GM23338 (cell line): ENCODE measurements at regions not wholly inside any gene's neighbourhood (a gene's known extent, or its start where the extent isn't known, plus 50 kb on each side); places are given as distances from the start of the nearest gene placed in this dataset.

ENCODE experiments used
- ATAC-seq: fragments of 200-7000 bp; cut with Tn5 transposase; 3 replicates; pipeline ENCODE4 v1.9.1; 2020
- DNase-seq: peaks from one replicate; pipeline ENCODE4 v3.0.0-alpha.2; 2015; ENCODE audit warnings: low spot score
- H2AFZ ChIP-seq: fragments of 200-600 bp; sonication (generic); 2 replicates; pipeline ENCODE4 v1.8.0; 2016; ENCODE audit warnings: antibody characterized with exemption, mild to moderate bottlenecking, moderate library complexity
- H3F3A ChIP-seq: fragments of 200-600 bp; sonication (generic); replicated peaks from 2 replicates; pipeline ENCODE4 v1.8.0; 2017; ENCODE audit warnings: antibody characterized with exemption, mixed run types, low read depth
- H3K27ac ChIP-seq: fragments of 200-600 bp; sonication (generic); 2 replicates; pipeline ENCODE4 v1.6.1; 2016; ENCODE audit warnings: low read depth
- H3K27me3 ChIP-seq: fragments of 200-600 bp; sonication (generic); 2 replicates; pipeline ENCODE4 v1.8.0; 2016; ENCODE audit warnings: mild to moderate bottlenecking, mixed run types, moderate library complexity; ENCODE audit not compliant: insufficient read depth
- H3K36me3 ChIP-seq: fragments of 200-600 bp; sonication (generic); 2 replicates; pipeline ENCODE4 v1.8.0; 2016; ENCODE audit warnings: mild to moderate bottlenecking; ENCODE audit not compliant: insufficient read depth
- H3K4me1 ChIP-seq: fragments of 200-600 bp; sonication (generic); 2 replicates; pipeline ENCODE4 v1.8.0; 2016; ENCODE audit warnings: mild to moderate bottlenecking, moderate library complexity; ENCODE audit not compliant: insufficient read depth
- H3K4me2 ChIP-seq: fragments of 200-600 bp; sonication (generic); 2 replicates; pipeline ENCODE4 v1.7.1; 2017; ENCODE audit warnings: mixed run types
- H3K4me3 ChIP-seq: fragments of 200-600 bp; sonication (generic); 2 replicates; pipeline ENCODE4 v1.6.1; 2016; ENCODE audit warnings: mixed run types
- H3K79me2 ChIP-seq: fragments of 200-600 bp; sonication (generic); replicated peaks from 2 replicates; pipeline ENCODE4 v1.8.0; 2017; ENCODE audit warnings: mild to moderate bottlenecking; ENCODE audit not compliant: insufficient read depth
- H3K9me2 ChIP-seq: fragments of 200-600 bp; sonication (generic); 2 replicates; pipeline ENCODE4 v1.8.0; 2017; ENCODE audit not compliant: insufficient read depth
- H4K20me1 ChIP-seq: fragments of 200-600 bp; sonication (generic); replicated peaks from 2 replicates; pipeline ENCODE4 v1.8.0; 2017; ENCODE audit warnings: mild to moderate bottlenecking; ENCODE audit not compliant: insufficient read depth
- H3K27ac Mint-ChIP-seq: 2 replicates; pipeline ENCODE4 v1.8.0; 2020; ENCODE audit warnings: inconsistent platforms, mild to moderate bottlenecking, moderate library complexity, mixed read lengths
- H3K27me3 Mint-ChIP-seq: 3 replicates; pipeline ENCODE4 v1.8.0; 2022; ENCODE audit warnings: low read depth, mild to moderate bottlenecking, moderate library complexity, mixed read lengths, inconsistent platforms; ENCODE audit not compliant: insufficient read depth, poor library complexity
- H3K36me3 Mint-ChIP-seq: 3 replicates; pipeline ENCODE4 v1.8.0; 2021; ENCODE audit warnings: low read depth, mild to moderate bottlenecking, inconsistent platforms, moderate library complexity, mixed read lengths
- H3K4me1 Mint-ChIP-seq: 3 replicates; pipeline ENCODE4 v1.8.0; 2020; ENCODE audit warnings: mild to moderate bottlenecking, inconsistent platforms, mixed read lengths
- H3K4me3 Mint-ChIP-seq: 3 replicates; pipeline ENCODE4 v1.8.0; 2021; ENCODE audit warnings: moderate library complexity, mild to moderate bottlenecking, inconsistent platforms, mixed read lengths
- H3K9me3 Mint-ChIP-seq: 3 replicates; pipeline ENCODE4 v1.8.0; 2020; ENCODE audit warnings: moderate library complexity, mild to moderate bottlenecking, inconsistent platforms, mixed read lengths
- CREB1 ChIP-seq: fragments of 250-450 bp; sonication (Bioruptor Pico); IDR thresholded peaks from 2 replicates; pipeline ENCODE4 v1.5.0; 2020; ENCODE audit warnings: low read depth, mild to moderate bottlenecking, moderate library complexity
- CTCF ChIP-seq, 2 experiments: fragments of 200-600 bp in 1 of 2; sonication (generic) in 1 of 2; conservative IDR thresholded peaks; 2 replicates each; pipeline versions ENCODE4 v1.5.1 to v1.6.1; 2016 to 2017; ENCODE audit warnings: antibody characterized with exemption in 2 of 2, low read depth in 2 of 2, mild to moderate bottlenecking in 2 of 2, moderate library complexity in 1 of 2
- ETS1 ChIP-seq: IDR thresholded peaks from 2 replicates; pipeline ENCODE4 v1.6.1; 2016; ENCODE audit warnings: antibody characterized with exemption
- NANOG ChIP-seq: IDR thresholded peaks from 2 replicates; pipeline ENCODE4 v1.6.1; 2016; ENCODE audit warnings: antibody characterized with exemption, borderline replicate concordance
- REST ChIP-seq: IDR thresholded peaks from one replicate; pipeline ENCODE4 v1.6.1; 2018; ENCODE audit warnings: antibody characterized with exemption; ENCODE audit not compliant: unreplicated experiment
- STAT1 ChIP-seq: IDR thresholded peaks from one replicate; pipeline ENCODE4 v1.6.1; 2016; ENCODE audit warnings: antibody characterized with exemption; ENCODE audit not compliant: unreplicated experiment
- ZNF114 ChIP-seq: fragments of 250-450 bp; sonication (Bioruptor Pico); IDR thresholded peaks from 2 replicates; pipeline ENCODE4 v1.5.0; 2020; ENCODE audit warnings: mild to moderate bottlenecking, moderate library complexity
- ZNF331 ChIP-seq: fragments of 250-450 bp; sonication (Bioruptor Pico); IDR thresholded peaks from 2 replicates; pipeline ENCODE4 v1.5.0; 2020; ENCODE audit warnings: low read depth, mild to moderate bottlenecking, moderate library complexity

- Histone ChIP-seq H2AFZ (no peak overlapping the region), H3K4me3 (no peak overlapping the region), H4K20me1 (no peaks in the 10 kb centered on the region), H3K36me3 (no peaks in the 10 kb centered on the region), H3K4me1 (peaks cover 36% of the 10 kb centered on the region), H3K79me2 (no peaks in the 10 kb centered on the region), H3K27me3 (no peaks in the 10 kb centered on the region), H3K27ac (peak overlapping the region; percentile 87), H3K4me2 (peak overlapping the region; percentile 59; the same call in 1 of the 2 replicates), H3K9me2 (peaks cover 11% of the 10 kb centered on the region), H3F3A (0 out of 2 replicates have a peak, but pooled peaks cover 4% of the 10 kb centered on the region)
- peaks cover 38% of the 10 kb centered on the region for H3K4me1 Mint-ChIP-seq
- H3K4me3 Mint-ChIP-seq = peak overlapping the region; percentile 29; the same call in 2 of the 3 replicates
- no peaks in the 10 kb centered on the region for H3K36me3 Mint-ChIP-seq
- peak; percentile 63 for DNase-seq
- peaks cover 13% of the 10 kb centered on the region for H3K27me3 Mint-ChIP-seq
- no peaks in the 10 kb centered on the region for H3K9me3 Mint-ChIP-seq
- peak overlapping the region; percentile 92 for H3K27ac Mint-ChIP-seq
- TF ChIP-seq CREB1 (CRISPR knock-in tag) (peak; percentile 57), REST (no peak)
- ATAC-seq = peak; percentile 77
Observed at GRCh38 chr5:157965989-157966388, 107.0 kb upstream of the CLINT1 start.

- no peaks in the 10 kb centered on the region for H4K20me1 ChIP-seq
- no peaks in the 10 kb centered on the region for H3K79me2 ChIP-seq
- peaks cover 32% of the 10 kb centered on the region for H3K4me1 ChIP-seq
- H3K36me3 ChIP-seq = no peaks in the 10 kb centered on the region
- 0 out of 2 replicates have a peak, but pooled peaks cover 4% of the 10 kb centered on the region for H3F3A ChIP-seq
- peak overlapping the region; percentile 59 for H3K4me2 ChIP-seq
- peak overlapping the region; percentile 92 for H3K27ac Mint-ChIP-seq
- peak overlapping the region; percentile 87 for H3K27ac ChIP-seq
- H3K4me1 Mint-ChIP-seq = peaks cover 42% of the 10 kb centered on the region
- peaks cover 11% of the 10 kb centered on the region for H3K9me2 ChIP-seq
- 0 out of 2 replicates have a peak overlapping the region, but pooled peaks have one; percentile 10 for H3K4me3 ChIP-seq
- peaks cover 14% of the 10 kb centered on the region for H3K27me3 Mint-ChIP-seq
- ATAC-seq (peak; percentile 72), DNase-seq (peak; percentile 91)
- TF ChIP-seq NANOG (0 out of 2 replicates have a peak, but pooled peaks have one; percentile 6), ZNF114 (CRISPR knock-in tag) (no peak)
- no peaks in the 10 kb centered on the region for H3K9me3 Mint-ChIP-seq
- no peak overlapping the region for H2AFZ ChIP-seq
- H3K36me3 Mint-ChIP-seq = no peaks in the 10 kb centered on the region
- H3K4me3 Mint-ChIP-seq = peak overlapping the region; percentile 30
- H3K27me3 ChIP-seq = no peaks in the 10 kb centered on the region
Observed at GRCh38 chr5:157965040-157965678, 106.2 kb upstream of the CLINT1 start.

- H3K4me3 Mint-ChIP-seq = no peak overlapping the region
- H3K27me3 ChIP-seq = no peaks in the 10 kb centered on the region
- no peaks in the 10 kb centered on the region for H3K79me2 ChIP-seq
- no peaks in the 10 kb centered on the region for H3K9me3 Mint-ChIP-seq
- H3K27ac Mint-ChIP-seq = no peak overlapping the region
- no peak overlapping the region for H3K27ac ChIP-seq
- peaks cover 6% of the 10 kb centered on the region; the same call in 1 of the 2 replicates for H3K9me2 ChIP-seq
- H3K4me2 ChIP-seq = no peak overlapping the region
- no peaks in the 10 kb centered on the region for H3K36me3 Mint-ChIP-seq
- peaks cover 32% of the 10 kb centered on the region for H3K4me1 ChIP-seq
- ATAC-seq (no peak), DNase-seq (no peak)
- no peak overlapping the region for H3K4me3 ChIP-seq
- H3F3A ChIP-seq = 0 out of 2 replicates have a peak, but pooled peaks cover 4% of the 10 kb centered on the region
- H2AFZ ChIP-seq = no peak overlapping the region
- peaks cover 8% of the 10 kb centered on the region for H3K27me3 Mint-ChIP-seq
- no peaks in the 10 kb centered on the region for H3K36me3 ChIP-seq
- H3K4me1 Mint-ChIP-seq = peaks cover 42% of the 10 kb centered on the region
- no peaks in the 10 kb centered on the region for H4K20me1 ChIP-seq
- TF ChIP-seq CTCF (conservative IDR thresholded peaks at IDR 0.05; ENCODE audit: low read depth in 2 of 2) (no peak), ZNF331 (CRISPR knock-in tag) (no peak), ETS1 (no peak), STAT1 (no peak), ZNF114 (CRISPR knock-in tag) (no peak), REST (no peak)
Observed at GRCh38 chr5:157963761-157964160, 104.8 kb upstream of the CLINT1 start.
